Motor neuron (in vitro differentiated cells): ENCODE measurements at regions not wholly inside any gene's neighbourhood (a gene's known extent, or its start where the extent isn't known, plus 50 kb on each side); places are given as distances from the start of the nearest gene placed in this dataset.

Source experiments
- ATAC-seq, 8 experiments: fragments of 200-7000 bp; cut with Tn5 transposase; replicated peaks in 6 of 8; 2 replicates each; pipeline ENCODE4 v1.8.0; 2021; ENCODE audit warnings: mild to moderate bottlenecking in 8 of 8, moderate library complexity in 8 of 8
- H3K27ac ChIP-seq, 2 donors: fragments of 250-450 bp; sonication (Bioruptor Pico); 2 replicates each; pipeline ENCODE4 v1.9.0; 2021; ENCODE audit warnings: antibody characterized with exemption in 2 of 2, mild to moderate bottlenecking in 2 of 2, moderate library complexity in 1 of 2
- H3K4me1 ChIP-seq, 2 donors: fragments of 250-450 bp; sonication (Bioruptor Pico); replicated peaks in 1 of 2; 2 replicates each; pipeline ENCODE4 v1.6.1; 2021; ENCODE audit warnings: antibody characterized with exemption in 2 of 2, mild to moderate bottlenecking in 2 of 2, moderate library complexity in 1 of 2
- H3K4me3 ChIP-seq, 5 donors: fragments of 250-450 bp; sonication (Bioruptor Pico); 2 replicates each; pipeline ENCODE4 v1.9.0; 2021; ENCODE audit warnings: antibody characterized with exemption in 5 of 5, mild to moderate bottlenecking in 5 of 5, moderate library complexity in 4 of 5
- WGBS, 10 experiments: fragments of 450-650 bp; shearing (Covaris generic); methylation state at CpG; one replicate each; pipeline ENCODE4 v1.0.0; 2022; 5-methylcytosine and 5-hydroxymethylcytosine counted together
- in situ Hi-C, 9 experiments: fragments of 400-800 bp; cut with MboI; loops; one replicate each; pipeline ENCODE4 v1.15.0; 2021; ENCODE audit warnings: low sequenced_read_pairs in 9 of 9, low pct_unique_long_range_greater_than_20kb in 2 of 9; ENCODE audit not compliant: unreplicated experiment in 9 of 9

DNA sequence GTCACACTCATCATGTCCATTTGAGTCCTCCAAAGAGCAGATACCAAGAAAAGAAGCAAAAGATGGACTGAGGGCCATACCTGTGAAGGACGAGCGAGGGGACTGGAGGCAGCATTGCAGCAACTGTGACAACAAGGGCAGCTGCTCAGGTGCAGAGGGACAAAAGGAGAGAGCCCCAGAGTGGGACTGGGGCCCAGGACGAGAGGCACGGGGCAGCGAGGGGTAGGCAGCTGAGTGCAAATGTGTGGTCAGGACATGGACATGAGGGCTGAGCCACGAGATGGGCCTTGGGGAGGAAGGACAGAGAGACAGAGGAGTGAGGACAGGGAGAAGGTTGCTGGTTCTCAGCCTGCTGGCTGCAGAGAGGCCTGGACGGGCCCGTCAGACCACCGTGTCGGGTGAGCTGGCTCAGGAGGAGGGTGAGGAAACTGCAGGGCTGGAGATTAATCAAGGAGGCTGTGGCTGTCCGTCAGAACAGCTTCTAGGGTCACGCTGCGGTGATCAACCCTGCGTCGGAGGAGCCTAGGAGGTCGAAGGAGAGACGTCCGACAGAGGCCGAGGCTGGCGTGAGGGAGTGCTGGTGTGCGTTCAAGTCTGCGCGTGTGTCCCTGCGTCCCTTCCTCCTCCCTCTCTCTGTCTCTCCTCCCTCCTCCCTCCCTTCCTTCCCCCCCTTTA, 206.8 kb upstream of the HDAC4 start:
- Histone ChIP-seq H3K4me3 (no peak overlapping the region), H3K27ac (no peak overlapping the region), H3K4me1 (peaks cover 8 to 25% of the 10 kb centered on the region in 2 donors)
- peak in 3 of 8 experiments; percentile 16 to 40 (median 27) for ATAC-seq
- 54 to 100% (median 79%) methylated on average over 1 to 13 of the region's 24 CpGs; no CpG with 5 or more reads in 4 of the 10 experiments for WGBS, 10 experiments
- in situ Hi-C loops: no loop called here

- WGBS, 10 experiments: 17 to 94% (median 75%) methylated on average over 2 to 5 of the region's 7 CpGs; no CpG with 5 or more reads in 1 of the 10 experiments
- in situ Hi-C loops: no loop called here
Observed at GRCh38 chr2:239606741-239607516, 206.1 kb upstream of the HDAC4 start.

DNA sequence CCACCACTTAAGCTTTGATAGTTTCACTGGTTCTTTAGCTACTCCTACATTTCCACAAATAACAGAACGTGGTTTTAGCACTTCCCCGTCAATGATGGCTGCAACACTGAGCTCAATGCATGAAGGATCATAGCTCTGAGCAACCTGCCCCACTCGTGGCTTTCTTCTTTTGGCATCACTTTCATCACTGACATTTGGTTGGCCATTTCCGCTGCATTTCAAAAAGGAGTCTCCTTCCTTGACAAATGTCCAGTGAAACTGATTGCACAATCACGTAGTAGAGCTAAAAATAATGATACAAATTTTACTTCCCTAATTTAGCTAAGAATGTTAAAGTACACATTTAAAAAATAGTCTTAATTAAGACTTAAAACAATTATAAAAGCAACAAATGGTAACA, 205.2 kb upstream of the HDAC4 start:
- H3K27ac ChIP-seq: no peak overlapping the region
- 17 to 100% (median 85%) methylated on average over 2 to 5 of the region's 5 CpGs for WGBS, 10 experiments
- H3K4me3 ChIP-seq: no peak overlapping the region
- in situ Hi-C loops: no loop called here
- peaks cover 24 to 35% of the 10 kb centered on the region in 2 donors for H3K4me1 ChIP-seq
- ATAC-seq: no peak

More at GRCh38 chr2:239606741-239607516, 206.1 kb upstream of the HDAC4 start:
- Histone ChIP-seq H3K4me3 (no peak overlapping the region), H3K4me1 (peaks cover 14 to 30% of the 10 kb centered on the region in 2 donors), H3K27ac (no peak overlapping the region)
- ATAC-seq: no peak

GRCh38 chr2:239605409-239605808, 204.6 kb upstream of the HDAC4 start:
- Histone ChIP-seq H3K4me3 (no peak overlapping the region), H3K27ac (no peak overlapping the region), H3K4me1 (peaks cover 28 to 35% of the 10 kb centered on the region in 2 donors)
- no peak for ATAC-seq
- in situ Hi-C loops: no loop called here
- 16 to 100% (median 79%) methylated on average over 1 to 6 of the region's 6 CpGs for WGBS, 10 experiments

DNA sequence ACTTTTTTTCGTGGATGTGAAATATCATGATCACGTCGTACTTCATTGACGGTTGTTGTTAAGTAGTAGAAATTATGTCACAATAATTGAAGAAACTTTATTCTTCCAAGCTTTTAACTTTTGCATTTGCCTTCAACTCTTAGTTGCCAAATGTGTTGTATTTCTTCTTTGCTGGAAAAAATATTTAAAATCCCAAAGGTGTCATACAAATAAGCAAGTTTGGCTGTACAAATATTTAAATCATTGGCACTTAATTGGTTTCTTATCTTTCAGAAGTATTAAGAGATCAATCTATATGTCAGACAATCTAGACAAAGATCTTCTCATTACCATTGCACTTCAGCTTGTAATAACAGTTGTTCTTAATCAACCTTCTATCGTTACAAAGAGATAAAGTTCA, 204.0 kb upstream of the HDAC4 start:
- ATAC-seq: no peak
- WGBS, 10 experiments: 0 to 94% (median 83%) methylated on average over 1 to 5 of the region's 5 CpGs
- H3K4me3 ChIP-seq: no peak overlapping the region
- peaks cover 25 to 34% of the 10 kb centered on the region in 2 donors for H3K4me1 ChIP-seq
- in situ Hi-C loops: no loop called here
- no peak overlapping the region for H3K27ac ChIP-seq

DNA sequence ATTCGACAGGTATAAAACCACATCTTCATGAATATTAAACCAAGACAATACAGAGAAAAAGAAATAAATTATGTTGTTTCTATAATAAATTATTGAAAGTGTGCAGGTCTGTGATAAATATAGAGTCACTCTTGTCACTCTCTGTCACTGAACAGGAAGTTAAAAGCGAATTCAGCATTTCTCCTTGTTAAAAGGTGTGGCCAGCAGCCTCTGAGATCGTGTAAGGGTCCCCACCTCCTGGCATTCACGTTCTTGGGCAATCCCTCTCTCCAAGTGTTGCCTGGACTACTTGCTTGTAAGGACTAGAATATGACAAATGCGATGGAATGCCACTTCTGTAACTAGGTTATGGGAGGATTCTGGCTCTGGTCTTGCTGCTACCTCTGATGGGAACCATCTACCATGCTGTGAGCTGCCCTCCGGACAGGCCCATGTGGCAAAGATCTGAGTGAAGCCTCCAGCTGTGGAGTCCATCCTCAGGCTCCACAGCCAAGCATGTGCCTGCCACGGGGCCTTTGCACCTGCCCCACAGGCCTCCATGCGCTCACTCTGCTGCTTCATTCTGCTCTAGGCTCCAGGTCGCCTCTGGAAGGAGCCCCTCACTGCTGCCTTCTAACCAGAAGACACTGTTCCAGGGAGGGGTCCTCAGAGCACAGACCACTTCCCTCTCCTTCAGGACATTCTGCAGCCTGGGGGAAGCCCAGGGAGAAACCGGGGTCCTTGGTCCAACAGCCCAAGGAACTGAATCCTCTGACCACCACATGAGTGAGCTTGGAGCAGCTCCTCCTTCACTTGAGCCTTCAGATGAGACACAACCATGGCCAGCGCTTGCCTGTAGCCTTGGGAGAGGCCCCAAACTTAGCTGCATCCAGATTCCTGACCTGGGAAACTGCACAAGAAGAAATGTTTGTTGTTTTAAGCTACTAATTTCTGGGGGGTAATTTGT, 202.9 kb upstream of the HDAC4 start:
- H3K4me3 ChIP-seq: no peak overlapping the region
- in situ Hi-C loops: no loop called here
- H3K4me1 ChIP-seq: peaks cover 24 to 25% of the 10 kb centered on the region in 2 donors
- H3K27ac ChIP-seq: no peak overlapping the region
- 17 to 91% (median 81%) methylated on average over 1 to 9 of the region's 11 CpGs; no CpG with 5 or more reads in 2 of the 10 experiments for WGBS, 10 experiments
- ATAC-seq: no peak

DNA sequence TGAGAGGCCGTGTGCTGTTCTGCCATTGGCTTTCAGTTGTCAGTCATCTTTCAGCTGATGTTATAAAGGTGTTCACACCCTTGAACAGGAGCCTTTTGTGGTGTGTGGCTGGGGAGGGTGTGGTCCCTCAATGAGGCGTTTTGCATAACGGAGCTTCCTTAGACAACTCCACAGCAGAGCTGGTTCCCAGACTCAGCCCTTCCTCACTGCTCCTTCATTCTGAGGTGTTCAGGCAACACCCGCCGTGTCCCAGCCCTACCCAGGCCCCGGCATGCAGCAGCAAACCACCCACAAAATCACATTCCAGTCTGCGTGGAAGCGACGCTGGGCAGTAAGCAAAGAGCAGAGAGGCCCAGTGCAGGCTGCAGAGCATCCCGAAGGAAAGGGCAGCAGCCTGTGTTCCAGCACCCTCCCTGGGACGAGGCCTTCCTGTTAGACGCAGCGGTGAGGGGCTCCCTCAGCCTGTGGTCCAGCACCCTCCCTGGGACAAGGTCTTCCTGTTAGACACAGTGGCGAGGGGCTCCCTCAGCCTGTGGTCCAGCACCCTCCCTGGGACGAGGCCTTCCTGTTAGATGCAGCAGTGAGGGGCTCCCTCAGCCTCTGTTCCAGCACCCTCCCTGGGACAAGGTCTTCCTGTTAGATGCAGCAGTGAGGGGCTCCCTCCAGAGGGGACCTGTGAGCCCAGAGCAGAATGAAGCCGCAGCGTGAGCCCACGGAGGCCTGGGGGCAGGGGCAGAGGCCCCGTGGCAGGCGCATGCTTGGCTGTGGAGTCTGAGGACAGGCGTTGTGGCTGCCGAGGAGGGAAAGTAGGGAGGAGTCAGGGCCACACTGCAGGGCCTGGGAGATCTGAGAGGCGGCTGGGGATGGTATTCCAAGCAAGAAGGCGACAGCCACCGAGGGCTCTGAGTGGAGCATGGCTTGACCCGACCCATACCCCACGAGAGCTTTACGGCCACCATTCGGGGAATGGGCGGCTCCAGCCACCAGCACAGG, 201.8 kb upstream of the HDAC4 start:
- 19 to 95% (median 79%) methylated on average over 1 to 8 of the region's 30 CpGs; no CpG with 5 or more reads in 3 of the 10 experiments for WGBS, 10 experiments
- peak; percentile 63 to 99 (median 74) for ATAC-seq
- in situ Hi-C loops: no loop called here

GRCh38 chr2:239601880-239602279, 201.1 kb upstream of the HDAC4 start:
- ATAC-seq: peak in 1 of 8 experiments; percentile 4
- in situ Hi-C loops: no loop called here
- H3K27ac ChIP-seq: no peak overlapping the region
- H3K4me1 ChIP-seq: peaks cover 13 to 20% of the 10 kb centered on the region in 2 donors
- H3K4me3 ChIP-seq: no peak overlapping the region
- WGBS, 10 experiments: 60 to 100% (median 100%) methylated on average over 1 to 5 of the region's 7 CpGs; no CpG with 5 or more reads in 5 of the 10 experiments

More for the DNA sequence above, 201.8 kb upstream of the HDAC4 start:
- Histone ChIP-seq H3K4me3 (no peak overlapping the region), H3K27ac (no peak overlapping the region), H3K4me1 (peaks cover 14 to 20% of the 10 kb centered on the region in 2 donors)

- in situ Hi-C loops: no loop called here
- peak in 3 of 8 experiments; percentile 11 to 29 (median 18) for ATAC-seq
Observed at GRCh38 chr2:239601201-239601851, 200.5 kb upstream of the HDAC4 start.

DNA sequence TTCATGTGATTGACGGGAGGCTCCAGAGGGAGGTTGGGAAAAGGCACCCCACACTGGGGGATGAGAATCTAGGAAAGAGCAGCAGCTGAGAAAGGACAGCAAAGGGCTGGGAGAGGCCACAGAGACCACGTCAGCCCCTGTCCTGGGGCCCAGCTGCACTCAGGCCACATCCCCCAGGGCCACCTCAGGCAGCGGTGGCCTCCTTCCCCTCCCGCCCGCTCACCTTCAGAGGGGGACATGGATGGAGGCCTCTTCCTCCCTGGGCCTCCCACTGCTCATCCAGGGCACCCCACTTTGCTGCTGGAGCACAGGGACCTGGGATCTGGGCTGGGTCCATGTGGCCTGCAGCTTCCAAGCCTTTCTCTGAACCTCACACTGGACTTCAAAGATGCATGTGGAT, 199.8 kb upstream of the HDAC4 start:
- 0 to 100% methylated on average over 1 of the region's 5 CpGs; no CpG with 5 or more reads in 8 of the 10 experiments for WGBS, 10 experiments
- ATAC-seq: no peak
- Histone ChIP-seq H3K4me1 (peaks cover 25 to 32% of the 10 kb centered on the region in 2 donors), H3K27ac (no peak overlapping the region), H3K4me3 (no peak overlapping the region)
- in situ Hi-C loops: no loop called here

More at GRCh38 chr2:239601201-239601851, 200.5 kb upstream of the HDAC4 start:
- Histone ChIP-seq H3K4me1 (peaks cover 18 to 25% of the 10 kb centered on the region in 2 donors), H3K27ac (no peak overlapping the region), H3K4me3 (no peak overlapping the region)
- 53 to 100% (median 83%) methylated on average over 1 to 6 of the region's 15 CpGs; no CpG with 5 or more reads in 3 of the 10 experiments for WGBS, 10 experiments

DNA sequence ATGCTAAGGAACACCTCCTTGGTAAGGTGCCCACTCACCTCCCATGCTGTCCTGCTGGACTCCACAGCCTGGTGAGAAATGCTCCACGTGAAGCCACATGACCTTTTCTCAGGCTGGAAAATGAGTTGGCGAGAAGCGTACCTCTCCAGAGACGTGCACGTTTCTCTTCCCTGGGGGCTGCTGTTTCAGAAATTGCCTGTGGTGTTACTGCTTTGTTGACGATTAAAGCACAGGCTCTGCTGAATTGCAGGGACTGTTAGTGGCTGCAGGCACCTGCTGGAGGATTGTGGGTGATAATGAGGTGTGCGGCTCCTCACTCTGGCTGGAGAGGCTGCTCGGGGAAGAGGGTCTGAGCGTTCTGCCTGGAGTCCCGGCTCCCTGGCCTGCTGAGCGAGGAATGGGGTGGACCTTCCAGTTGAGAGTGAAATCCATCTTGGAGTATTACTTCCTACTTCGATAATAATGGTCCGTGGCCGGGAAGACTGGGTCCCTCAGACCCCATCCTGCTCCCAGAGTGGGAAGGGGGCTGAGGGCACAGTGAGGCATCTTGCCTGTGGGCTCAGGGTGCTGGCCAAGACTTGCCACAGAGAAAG, 199.3 kb upstream of the HDAC4 start:
- H3K27ac ChIP-seq: no peak overlapping the region
- no peak overlapping the region for H3K4me3 ChIP-seq
- in situ Hi-C loops: no loop called here
- peaks cover 31 to 36% of the 10 kb centered on the region in 2 donors for H3K4me1 ChIP-seq
- WGBS, 10 experiments: 20 to 83% (median 54%) methylated on average over 1 to 9 of the region's 14 CpGs; no CpG with 5 or more reads in 3 of the 10 experiments
- ATAC-seq: peak in 4 of 8 experiments; percentile 8 to 32 (median 23)
